Left lung (tissue), 4 donors: ENCODE measurements at regions not wholly inside any gene's neighbourhood (a gene's known extent, or its start where the extent isn't known, plus 50 kb on each side); places are given as distances from the start of the nearest gene placed in this dataset.
A peak's percentile ranks its signal among the peaks of the same experiment; 100 is the strongest.

Experiments
- ATAC-seq: fragments of 200-7000 bp; cut with Tn5 transposase; one replicate; pipeline ENCODE4 v1.9.1; 2020; ENCODE audit warnings: moderate library complexity
- DNase-seq, 4 donors: peaks; one replicate each; pipeline ENCODE4 v3.0.0-alpha.2; 2013 to 2020
- H3K27ac ChIP-seq, 2 donors: fragments of 200-600 bp; sonication (generic) in 1 of 2; one replicate each; pipeline versions ENCODE4 v1.5.0 to v1.8.0; 2020 to 2021
- H3K27me3 ChIP-seq, 2 donors: fragments of 200-600 bp; sonication (generic) in 1 of 2; one replicate each; pipeline versions ENCODE4 v1.5.0 to v1.8.0; 2020 to 2021
- H3K36me3 ChIP-seq, 2 donors: fragments of 200-600 bp; sonication (generic) in 1 of 2; one replicate each; pipeline versions ENCODE4 v1.5.0 to v1.8.0; 2020 to 2021
- H3K4me1 ChIP-seq, 2 donors: fragments of 200-600 bp; one replicate each; pipeline ENCODE4 v1.8.0; 2021
- H3K4me3 ChIP-seq, 2 donors: fragments of 200-600 bp; sonication (generic) in 1 of 2; one replicate each; pipeline versions ENCODE4 v1.5.0 to v1.8.0; 2020 to 2021; ENCODE audit warnings: mild to moderate bottlenecking in 1 of 2
- H3K9me3 ChIP-seq, 2 donors: fragments of 200-600 bp; sonication (generic) in 1 of 2; one replicate each; pipeline versions ENCODE4 v1.5.0 to v1.8.0; 2020 to 2021
- CTCF ChIP-seq, 2 donors: fragments of 200-600 bp; sonication (generic) in 1 of 2; IDR thresholded peaks; one replicate each; pipeline versions ENCODE4 v1.5.0 to v1.8.0; 2021; ENCODE audit warnings: antibody characterized with exemption in 2 of 2
- intact Hi-C, 2 donors: fragments of 100-400 bp; cut with DNase I; formaldehyde crosslinking; loops; one replicate each; pipeline versions ENCODE4 v1.11.2 to v1.14.2; 2022
- donor health status: DM: no; HTN: yes; CAD: no.
- donor health status: DM: no; HTN: no; CAD: no.

- intact Hi-C loops = no loop called here
- peak overlapping the region; percentile 31 to 48 for H3K4me3 ChIP-seq
- H3K27ac ChIP-seq = peak overlapping the region; percentile 23 to 46
- peak; percentile 78 to 91 (median 82) for DNase-seq
- H3K36me3 ChIP-seq = no peaks in the 10 kb centered on the region
- no peaks in the 10 kb centered on the region for H3K9me3 ChIP-seq
- peak; percentile 96 for ATAC-seq
- peak; percentile 25 to 32 for TF ChIP-seq CTCF (IDR thresholded peaks at IDR 0.05)
- H3K27me3 ChIP-seq = peaks cover 3 to 90% of the 10 kb centered on the region in 2 donors
- H3K4me1 ChIP-seq = peaks cover 0 to 16% of the 10 kb centered on the region in 2 donors
Observed at GRCh38 chr6:27687154-27688013, 214.5 kb upstream of the ZNF184 start.

- no peak for TF ChIP-seq CTCF (IDR thresholded peaks at IDR 0.05)
- ATAC-seq (no peak), DNase-seq (no peak)
- H3K27ac ChIP-seq = no peak overlapping the region
- peaks cover 0 to 16% of the 10 kb centered on the region in 2 donors for H3K4me1 ChIP-seq
- no peak overlapping the region for H3K4me3 ChIP-seq
- H3K36me3 ChIP-seq = no peaks in the 10 kb centered on the region
- peaks cover 24 to 94% of the 10 kb centered on the region in 2 donors for H3K27me3 ChIP-seq
- no peaks in the 10 kb centered on the region for H3K9me3 ChIP-seq
- intact Hi-C loops = no loop called here
Observed at GRCh38 chr6:27685279-27685678, 212.4 kb upstream of the ZNF184 start.

GRCh38 chr6:27684264-27685211 is 211.6 kb upstream of the ZNF184 start:
- no peaks in the 10 kb centered on the region for H3K36me3 ChIP-seq
- peak in 2 of 4 donors; percentile 35 to 44 for DNase-seq
- no peak overlapping the region for H3K27ac ChIP-seq
- no peaks in the 10 kb centered on the region for H3K9me3 ChIP-seq
- no peak overlapping the region for H3K4me3 ChIP-seq
- intact Hi-C loops = no loop called here
- no peak for ATAC-seq
- H3K27me3 ChIP-seq = peaks cover 31 to 99% of the 10 kb centered on the region in 2 donors
- TF ChIP-seq CTCF (IDR thresholded peaks at IDR 0.05) = no peak
- H3K4me1 ChIP-seq = peaks cover 0 to 16% of the 10 kb centered on the region in 2 donors

GRCh38 chr6:27679964-27680694 is 207.2 kb upstream of the ZNF184 start:
- H3K36me3 ChIP-seq = no peaks in the 10 kb centered on the region
- intact Hi-C loops = no loop called here
- no peaks in the 10 kb centered on the region for H3K9me3 ChIP-seq
- DNase-seq (no peak), ATAC-seq (no peak)
- TF ChIP-seq CTCF (IDR thresholded peaks at IDR 0.05) = no peak
- no peaks in the 10 kb centered on the region for H3K4me1 ChIP-seq
- peaks cover 53 to 100% of the 10 kb centered on the region in 2 donors for H3K27me3 ChIP-seq
- no peak overlapping the region for H3K27ac ChIP-seq
- H3K4me3 ChIP-seq = no peak overlapping the region
